Rectal smooth muscle tissue (tissue), 1 donor: ENCODE measurements at regions not wholly inside any gene's neighbourhood (a gene's known extent, or its start where the extent isn't known, plus 50 kb on each side); places are given as distances from the start of the nearest gene placed in this dataset.

Experiments used
- H3K27ac ChIP-seq: one replicate; pipeline ENCODE4 v1.7.0; 2013; ENCODE audit warnings: low read depth, low read length, inconsistent platforms
- H3K27me3 ChIP-seq: one replicate; pipeline ENCODE4 v1.7.0; 2013; ENCODE audit warnings: low read length; ENCODE audit not compliant: control insufficient read depth, insufficient read depth
- H3K36me3 ChIP-seq: one replicate; pipeline ENCODE4 v1.7.0; 2013; ENCODE audit warnings: low read length; ENCODE audit not compliant: control insufficient read depth, insufficient read depth
- H3K4me1 ChIP-seq: one replicate; pipeline ENCODE4 v1.7.0; 2013; ENCODE audit warnings: low read length; ENCODE audit not compliant: control insufficient read depth, insufficient read depth
- H3K4me3 ChIP-seq: one replicate; pipeline ENCODE4 v1.7.0; 2013; ENCODE audit warnings: low read length
- H3K9ac ChIP-seq: one replicate; pipeline ENCODE4 v1.7.0; 2013; ENCODE audit warnings: low read length

GRCh38 chr20:52247548-52247947 is 56.0 kb upstream of the ZFP64 start:
- Histone ChIP-seq H3K27me3 (no peaks in the 10 kb centered on the region), H3K4me3 (no peak overlapping the region), H3K4me1 (no peaks in the 10 kb centered on the region), H3K9ac (no peak overlapping the region), H3K27ac (no peak overlapping the region), H3K36me3 (no peaks in the 10 kb centered on the region)

GRCh38 chr20:52246366-52246765 is 54.8 kb upstream of the ZFP64 start:
- Histone ChIP-seq H3K27me3 (no peaks in the 10 kb centered on the region), H3K9ac (no peak overlapping the region), H3K27ac (no peak overlapping the region), H3K4me3 (no peak overlapping the region), H3K4me1 (no peaks in the 10 kb centered on the region), H3K36me3 (no peaks in the 10 kb centered on the region)

DNA sequence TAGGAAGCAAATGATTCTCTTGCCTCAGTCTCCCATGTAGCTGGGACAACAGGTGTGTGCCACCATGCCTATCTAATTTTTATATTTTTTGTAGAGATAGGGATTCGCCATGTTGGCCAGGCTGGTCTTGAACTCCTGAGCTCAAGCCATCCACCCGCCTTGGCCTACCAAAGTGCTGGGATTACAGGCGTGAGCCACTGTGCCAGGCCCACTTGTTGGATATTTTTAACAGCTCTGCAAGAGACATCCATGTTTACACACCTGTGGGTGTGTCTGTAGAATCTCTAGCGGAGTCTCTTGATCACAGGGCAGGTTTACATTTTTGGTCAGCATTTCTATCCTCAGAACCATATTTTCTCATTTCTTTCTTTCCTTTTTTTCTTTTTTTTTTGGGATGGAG is 53.1 kb upstream of the ZFP64 start:
- H3K9ac ChIP-seq, result no peak overlapping the region
- H3K27me3 ChIP-seq, result no peaks in the 10 kb centered on the region
- H3K27ac ChIP-seq, result no peak overlapping the region
- H3K4me1 ChIP-seq, result no peaks in the 10 kb centered on the region
- H3K36me3 ChIP-seq, result no peaks in the 10 kb centered on the region
- H3K4me3 ChIP-seq, result no peak overlapping the region

- Histone ChIP-seq H3K9ac (no peak overlapping the region), H3K36me3 (no peaks in the 10 kb centered on the region), H3K4me1 (no peaks in the 10 kb centered on the region), H3K27me3 (no peaks in the 10 kb centered on the region), H3K27ac (no peak overlapping the region), H3K4me3 (no peak overlapping the region)
Measured at GRCh38 chr20:52242237-52243230, 51.0 kb upstream of the ZFP64 start.
